NCI-H748 (cell line): ENCODE measurements at regions not wholly inside any gene's neighbourhood (a gene's known extent, or its start where the extent isn't known, plus 50 kb on each side); places are given as distances from the start of the nearest gene placed in this dataset.

Source experiments
- DNase-seq: peaks from one replicate; lab custom pipeline; 2025; ENCODE audit not compliant: unreplicated experiment; lab: John Stamatoyannopoulos, UW

DNA sequence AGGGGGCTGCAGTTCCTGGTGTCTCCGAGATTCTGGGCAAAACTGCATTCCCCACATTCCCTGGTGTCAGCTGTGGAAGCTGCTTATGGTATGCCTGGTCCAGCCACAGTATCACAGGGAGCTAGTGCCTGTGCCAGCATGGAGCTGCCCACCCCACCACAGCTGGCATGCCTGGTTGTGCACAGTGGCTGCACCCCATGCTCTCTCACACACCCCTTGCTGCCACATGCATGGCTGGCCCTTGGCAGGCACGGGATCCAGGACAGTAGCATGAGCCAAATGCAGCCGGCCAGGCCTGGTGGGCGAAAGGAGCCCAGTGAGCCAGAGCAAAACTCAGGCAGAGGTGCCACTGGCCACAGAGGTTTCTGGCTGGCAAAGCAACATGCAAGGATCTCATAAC is 418.0 kb upstream of the SPOCK3 start:
- DNase-seq: no peak

DNA sequence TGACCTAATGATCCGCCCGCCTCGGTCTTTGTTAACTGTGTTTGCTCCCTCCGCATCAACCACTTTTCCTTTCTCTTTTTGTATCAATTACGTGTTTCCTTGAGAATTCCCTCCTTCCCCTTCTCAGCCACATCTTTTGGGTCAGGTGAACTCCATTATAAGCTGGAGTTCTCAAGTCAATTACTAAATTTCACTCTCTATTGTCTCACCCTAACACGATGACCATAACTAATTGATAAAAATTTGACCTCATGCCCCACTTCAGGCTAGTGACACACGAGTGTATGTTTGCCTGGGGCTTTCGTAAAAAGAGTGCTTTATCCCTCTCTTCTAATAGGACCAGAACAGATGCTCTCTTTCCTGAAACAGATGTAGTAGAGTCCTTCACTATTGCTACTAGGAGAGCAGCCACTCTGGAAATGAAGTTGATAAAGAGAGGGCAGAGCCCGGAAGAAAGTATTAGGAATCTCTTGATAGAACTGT is 403.6 kb upstream of the ANXA10 start:
- DNase-seq: peak; percentile 61

DNA sequence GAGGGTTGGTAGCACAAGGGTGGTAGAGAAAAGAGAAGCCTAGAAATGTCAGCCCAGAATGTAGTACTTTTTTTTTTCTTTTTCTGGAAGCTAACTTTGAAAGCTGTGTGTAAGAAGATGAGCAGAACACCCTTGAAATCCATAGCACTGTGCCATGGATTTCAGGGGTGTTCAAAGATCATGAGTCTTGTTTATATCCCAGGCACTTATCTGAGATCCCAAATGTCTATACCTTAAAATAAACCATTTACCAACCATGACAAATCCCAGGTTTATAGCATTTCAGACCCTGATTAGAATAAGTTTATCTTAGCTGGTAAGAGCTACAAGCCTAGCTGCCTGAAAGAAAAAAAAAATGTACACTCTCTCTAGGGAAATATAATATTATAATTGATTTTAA is 389.9 kb upstream of the ANXA10 start:
- DNase-seq: no peak

DNA sequence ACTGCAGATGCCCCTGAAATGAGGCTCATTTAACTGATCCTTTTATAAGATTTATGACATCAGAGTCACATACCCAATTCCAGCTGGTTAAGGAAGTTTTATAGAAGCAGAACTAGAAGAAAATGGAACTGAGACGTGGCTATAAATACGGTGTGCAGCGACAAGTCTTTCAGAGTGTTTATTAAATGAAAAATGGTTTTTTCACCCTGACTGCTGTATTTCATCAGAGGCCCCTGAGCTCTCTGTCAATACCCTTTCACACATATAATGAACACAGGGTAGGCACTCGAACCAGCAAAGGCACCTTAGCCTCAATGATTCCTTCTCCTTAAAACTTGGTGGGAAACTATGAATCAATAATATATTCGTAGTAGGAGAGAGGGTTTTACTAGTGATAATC is 380.8 kb upstream of the ANXA10 start:
- no peak for DNase-seq

DNA sequence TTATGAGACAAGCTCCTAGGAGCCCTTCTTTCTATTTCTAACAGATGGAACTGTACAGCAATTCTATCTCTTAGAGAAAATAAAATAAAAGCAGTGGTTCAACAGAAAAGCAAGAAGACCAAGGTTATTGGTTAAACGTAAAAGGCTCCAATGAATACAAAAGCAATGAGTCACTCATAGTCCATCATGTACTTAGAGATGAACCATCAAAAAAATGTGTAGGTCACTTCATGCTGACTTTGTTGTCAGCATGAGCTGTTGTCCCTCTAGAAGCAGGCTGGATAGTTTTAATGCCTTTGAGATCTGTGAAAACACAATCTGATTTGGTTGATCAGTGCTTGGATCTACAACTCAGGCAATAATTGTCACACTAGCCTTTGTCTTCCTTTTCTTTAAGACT is 378.6 kb upstream of the ANXA10 start:
- no peak for DNase-seq

DNA sequence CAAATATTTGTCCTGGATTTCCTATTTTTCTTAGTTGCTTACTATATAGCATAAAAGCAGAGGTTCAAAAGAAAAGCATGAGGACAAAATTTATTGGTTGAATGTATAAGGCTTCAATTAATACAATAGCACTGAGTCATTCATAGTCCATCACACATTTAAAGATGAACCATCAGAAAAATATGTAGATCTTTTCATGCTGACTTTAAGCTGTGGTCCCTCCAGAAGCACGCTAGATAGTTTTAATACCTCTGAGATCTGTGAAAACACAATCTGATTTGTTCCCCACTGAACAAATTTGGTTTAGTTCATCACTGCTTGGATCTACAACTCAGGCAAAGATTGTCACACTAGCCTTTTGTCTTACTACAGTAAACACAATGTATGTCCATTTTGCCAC is 377.2 kb upstream of the ANXA10 start:
- no peak for DNase-seq

DNA sequence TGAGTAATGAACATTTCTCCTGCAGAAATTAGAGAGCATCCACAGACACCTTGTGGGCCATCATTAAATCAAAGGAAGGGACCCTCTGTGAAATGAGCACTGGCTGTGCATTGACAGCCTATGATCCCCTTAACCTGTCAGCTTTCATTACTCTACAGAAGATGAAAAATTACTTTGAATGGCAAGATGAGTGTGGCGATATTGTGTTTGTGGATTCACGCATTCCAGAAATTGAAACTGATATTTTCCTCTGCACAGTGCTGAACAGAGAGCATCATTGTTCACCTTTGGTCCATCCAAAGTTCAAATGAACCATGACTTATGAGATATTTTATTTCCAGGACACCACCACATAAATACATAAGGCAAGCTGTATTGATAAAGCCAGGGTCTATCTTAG is 374.8 kb upstream of the ANXA10 start:
- DNase-seq: no peak

DNA sequence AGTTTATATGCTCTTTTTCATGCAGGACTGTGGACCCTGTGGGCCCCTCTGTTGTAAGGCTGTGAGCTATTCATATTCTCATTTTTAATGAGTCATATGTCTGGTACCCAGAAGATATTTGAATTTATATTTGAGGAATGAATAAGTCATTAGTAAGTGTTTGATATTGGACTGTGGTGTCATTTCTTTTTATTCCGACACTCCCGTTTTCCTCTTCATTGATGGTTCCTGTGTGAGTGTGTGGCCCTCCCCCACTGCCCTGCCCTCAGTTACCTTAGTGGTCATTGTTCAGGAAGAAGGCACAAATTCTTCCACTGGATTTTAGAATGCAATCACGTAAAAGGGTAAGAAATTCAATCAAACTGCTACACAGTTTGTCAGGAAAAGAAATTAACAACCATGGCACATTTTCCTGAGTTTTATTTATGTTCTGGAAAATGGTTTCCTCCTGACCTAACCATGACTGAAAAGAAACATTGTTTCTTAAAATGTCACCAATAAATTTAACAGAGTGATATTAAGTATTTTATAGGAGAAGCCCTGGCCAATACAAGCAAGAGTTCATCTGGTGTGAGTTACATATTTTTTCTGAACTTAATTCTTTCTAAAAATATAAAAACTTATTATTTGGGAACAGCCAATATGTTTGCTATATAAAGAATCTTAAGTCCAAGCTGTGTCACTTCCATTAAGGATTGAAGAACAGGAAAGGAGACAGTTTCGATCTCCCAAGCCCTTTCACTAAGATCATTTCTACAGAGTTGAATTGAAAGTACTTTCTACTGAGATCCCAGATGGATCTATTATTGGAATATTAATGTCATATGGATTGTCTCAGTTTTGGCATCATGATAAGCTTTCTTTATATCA is 370.5 kb upstream of the ANXA10 start:
- no peak for DNase-seq

DNA sequence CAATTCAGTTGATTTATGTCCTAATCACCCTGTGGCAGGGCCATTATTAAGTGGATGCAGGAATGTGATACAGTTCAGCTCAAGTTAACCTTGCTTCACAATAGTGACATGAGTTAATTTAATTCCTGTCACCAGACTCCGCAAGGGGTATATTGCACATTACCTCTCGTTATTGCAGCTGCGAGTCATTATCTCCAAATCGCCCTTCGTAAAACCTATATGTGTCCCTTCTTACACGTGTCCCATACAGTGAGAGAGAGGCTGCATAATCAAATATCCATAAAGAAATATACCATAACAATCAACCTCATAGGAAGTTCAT is 369.9 kb upstream of the ANXA10 start:
- peak; percentile 0 for DNase-seq

DNA sequence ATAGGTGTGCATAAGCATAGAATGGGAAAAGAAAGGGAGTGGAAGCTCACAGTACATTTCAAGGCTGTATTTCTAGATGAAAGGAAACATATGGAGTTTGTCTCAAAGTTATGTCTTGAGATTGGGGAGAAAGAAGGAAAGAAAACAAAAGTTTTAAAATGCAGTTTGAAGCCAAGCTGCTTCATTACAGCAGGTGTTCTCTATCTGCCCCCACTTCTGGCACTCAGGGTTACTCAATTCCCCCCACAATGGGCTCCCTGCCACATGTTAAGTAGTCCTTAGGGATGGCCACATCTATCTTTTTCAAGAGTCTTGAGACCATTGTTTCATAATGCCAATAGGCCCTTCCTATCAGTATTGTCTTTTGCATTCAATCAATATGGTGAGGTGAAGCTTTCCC is 367.4 kb upstream of the ANXA10 start:
- DNase-seq: no peak

DNA sequence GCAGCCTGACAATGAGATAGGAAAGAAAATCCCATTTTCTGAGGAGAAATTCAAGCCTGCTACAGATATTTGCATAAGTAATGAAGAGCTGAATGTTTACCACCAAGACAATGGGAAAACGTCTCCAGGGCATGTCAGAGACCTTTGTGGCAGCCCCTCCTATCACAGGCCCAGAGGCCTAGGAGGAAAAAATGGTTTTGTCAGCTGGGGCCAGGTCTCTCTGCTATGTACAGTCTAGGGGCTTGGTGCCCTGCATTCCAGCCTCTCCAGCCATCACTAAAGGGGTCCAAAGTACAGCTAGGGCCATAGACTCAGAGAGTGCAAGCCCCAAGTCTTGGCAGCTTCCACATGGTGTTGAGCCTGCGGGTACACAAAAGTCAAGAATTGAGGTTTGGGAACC is 361.6 kb upstream of the ANXA10 start:
- no peak for DNase-seq

DNA sequence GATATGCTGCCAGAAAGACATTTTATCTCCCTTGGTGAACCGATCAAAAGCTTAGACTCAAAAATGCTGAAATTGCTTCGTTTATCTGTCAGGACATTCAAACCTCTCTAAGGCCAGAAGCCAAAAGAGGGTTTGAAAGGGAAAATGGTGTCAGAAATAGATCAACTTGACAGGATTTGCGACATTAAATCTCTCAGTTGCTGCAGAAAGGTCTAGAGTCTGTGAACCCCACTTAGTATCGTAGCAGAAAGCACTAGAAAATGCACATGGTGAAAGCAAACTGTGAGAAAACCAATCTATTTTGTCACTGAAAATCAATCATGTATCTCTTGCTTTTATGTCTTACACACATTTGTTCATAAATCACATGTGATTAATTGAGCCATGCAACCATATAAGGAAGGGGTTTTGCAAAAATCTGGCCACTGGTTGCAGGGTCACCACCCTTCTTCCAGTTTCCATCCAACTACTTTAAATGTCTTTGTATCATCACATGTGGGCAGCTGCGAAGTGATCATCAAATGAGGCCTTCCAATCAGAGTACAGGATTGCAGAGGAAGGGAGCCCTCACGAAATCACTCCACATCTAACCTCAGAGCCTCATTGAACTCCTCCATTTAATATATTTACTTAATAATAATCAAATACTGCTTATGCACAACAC is 347.2 kb upstream of the ANXA10 start:
- no peak for DNase-seq

DNA sequence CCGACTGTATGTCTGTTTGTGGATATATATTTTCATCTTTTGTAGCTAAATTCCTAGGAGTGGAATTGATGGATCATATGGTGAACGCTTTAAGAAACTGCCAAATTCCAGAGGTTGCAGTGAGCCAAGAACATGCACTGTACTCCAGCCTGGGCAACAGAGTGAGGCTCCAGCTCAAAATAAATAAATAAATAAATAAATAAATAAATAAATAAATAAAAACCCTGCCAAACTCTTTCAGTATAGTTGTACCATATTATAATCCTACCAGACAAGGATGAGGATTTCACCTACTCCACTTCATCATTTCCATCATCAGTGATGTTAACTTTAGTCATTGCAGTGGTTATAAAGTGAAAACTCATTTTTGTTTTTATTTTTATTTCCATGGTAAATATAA is 325.1 kb upstream of the ANXA10 start:
- no peak for DNase-seq

DNA sequence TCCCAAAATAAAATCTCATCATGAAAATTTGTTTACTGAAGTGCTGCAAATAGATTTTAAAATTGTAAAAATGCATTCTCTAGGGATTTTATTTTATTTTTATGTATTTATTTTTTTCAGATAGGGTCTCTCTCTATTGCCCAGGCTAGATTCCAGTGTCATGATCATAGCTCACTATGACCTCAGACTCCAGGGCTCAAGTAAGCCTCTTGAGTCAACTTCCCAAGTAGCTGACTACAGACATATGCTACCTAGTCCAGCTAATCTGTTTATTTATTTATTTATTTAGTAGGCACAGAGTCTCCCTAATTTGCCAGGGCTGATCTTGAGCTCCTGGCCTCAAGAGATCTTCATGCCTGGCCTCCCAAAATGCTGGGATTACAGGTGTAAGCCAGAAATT is 317.7 kb upstream of the ANXA10 start:
- no peak for DNase-seq

DNA sequence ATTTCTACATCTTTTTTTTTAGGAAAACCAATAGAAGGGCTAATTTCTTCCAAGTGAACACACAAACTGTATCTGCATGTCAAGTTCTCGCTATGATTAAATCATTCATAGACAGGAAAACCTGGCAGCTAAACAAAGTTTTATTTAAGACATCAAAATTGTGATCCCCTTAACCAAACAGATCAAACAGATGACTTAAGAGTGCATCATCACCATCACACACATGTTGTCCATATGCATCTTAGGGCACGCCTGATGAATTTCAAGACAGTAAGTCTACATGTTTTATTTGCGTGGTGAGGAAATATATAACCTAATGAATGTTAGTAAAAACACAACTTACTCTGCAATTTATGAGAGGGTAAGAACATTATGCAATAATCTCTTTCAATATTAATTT is 317.0 kb upstream of the ANXA10 start:
- DNase-seq: no peak

DNA sequence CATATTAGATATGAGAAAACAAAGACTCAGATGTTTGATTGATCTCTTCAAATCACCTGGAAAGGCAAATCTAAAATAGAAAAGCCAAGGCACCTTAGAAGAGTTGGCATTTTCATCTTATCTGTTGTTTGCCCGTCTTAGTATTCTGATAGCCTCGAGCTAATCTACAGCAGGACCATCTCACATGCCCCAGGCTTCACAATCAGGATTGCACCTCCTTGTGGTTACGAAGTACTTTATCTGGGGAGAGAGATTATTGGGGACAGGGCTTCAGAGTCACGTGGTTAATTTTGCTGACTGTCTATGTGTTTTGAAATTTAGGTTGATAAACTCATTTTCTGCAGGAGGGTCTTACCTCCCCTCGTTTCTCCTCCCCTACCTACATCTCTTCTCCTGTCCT is 313.1 kb upstream of the ANXA10 start:
- no peak for DNase-seq

DNA sequence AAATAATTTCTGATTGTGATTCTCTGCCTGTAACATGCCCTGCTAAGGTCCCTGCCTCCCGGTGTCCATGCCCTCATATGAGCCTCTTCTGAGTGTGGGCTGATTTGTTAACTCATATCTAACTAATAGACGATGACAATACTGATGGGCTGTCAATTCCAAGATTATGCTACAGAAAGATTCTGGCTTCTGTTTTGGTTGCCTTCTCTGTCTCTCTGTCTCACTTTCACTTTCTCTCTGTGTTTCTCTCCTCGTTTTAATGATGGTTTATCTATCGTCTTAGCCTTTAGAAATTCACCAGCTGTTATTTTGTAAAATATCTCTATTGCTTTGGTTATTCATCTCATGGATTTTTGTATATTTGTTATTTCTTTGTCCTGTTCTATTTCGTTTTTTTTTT is 312.5 kb upstream of the ANXA10 start:
- DNase-seq: no peak

DNA sequence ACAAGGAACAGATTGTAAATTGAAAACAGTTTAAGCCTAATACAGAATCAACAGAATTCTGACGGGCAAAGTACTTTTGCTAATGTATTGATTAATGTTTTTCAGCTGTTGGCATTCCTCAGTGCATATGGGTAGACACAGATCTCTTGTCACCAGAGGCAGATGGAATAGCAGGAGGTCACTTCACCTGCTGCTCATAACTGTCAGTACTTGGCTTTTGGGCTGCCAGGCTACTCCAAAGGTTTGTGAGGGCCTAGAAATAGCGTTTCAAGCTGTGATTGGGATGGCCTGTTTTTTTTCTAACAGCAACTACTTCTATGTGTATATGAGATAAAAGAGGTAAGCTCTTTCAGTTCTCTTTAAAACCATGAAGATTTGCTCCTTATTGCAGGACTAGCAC is 307.5 kb upstream of the ANXA10 start:
- no peak for DNase-seq

DNA sequence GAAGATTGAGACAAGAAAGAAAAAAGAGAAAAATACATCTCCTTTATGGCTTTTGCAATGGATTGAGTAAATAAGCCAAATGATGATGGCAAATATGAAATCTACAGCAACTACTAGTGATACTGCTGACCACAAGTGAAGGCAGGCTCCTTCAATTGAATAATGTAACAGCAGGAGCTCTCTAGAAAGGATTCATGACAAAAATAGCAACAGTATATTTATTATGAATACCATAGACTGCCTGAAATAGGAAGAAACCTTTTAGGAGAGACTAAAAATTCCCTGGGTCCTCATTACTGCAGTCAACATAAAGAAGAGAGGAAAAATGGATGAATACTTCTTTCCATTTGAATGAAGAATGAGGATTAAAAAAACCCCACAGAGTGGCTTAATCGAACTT is 306.8 kb upstream of the ANXA10 start:
- DNase-seq: no peak

DNA sequence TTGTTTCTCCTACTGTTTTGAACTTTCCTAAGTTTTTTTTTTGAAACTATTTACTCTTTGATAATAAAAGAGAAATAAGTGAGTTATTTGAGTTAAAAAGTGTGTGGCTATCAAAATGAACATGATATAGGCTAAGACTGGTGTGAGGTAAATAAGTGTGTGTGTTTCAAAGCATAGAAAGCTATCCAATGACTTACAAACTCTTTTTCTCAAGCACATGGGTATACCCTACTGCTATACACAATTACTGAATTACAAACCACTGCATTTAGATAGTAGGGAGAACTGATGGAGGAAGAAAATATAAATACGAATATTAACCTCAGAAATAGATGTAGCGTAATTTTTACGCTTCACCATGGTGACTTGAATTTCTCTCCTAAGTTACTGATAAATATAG is 305.8 kb upstream of the ANXA10 start:
- no peak for DNase-seq

DNA sequence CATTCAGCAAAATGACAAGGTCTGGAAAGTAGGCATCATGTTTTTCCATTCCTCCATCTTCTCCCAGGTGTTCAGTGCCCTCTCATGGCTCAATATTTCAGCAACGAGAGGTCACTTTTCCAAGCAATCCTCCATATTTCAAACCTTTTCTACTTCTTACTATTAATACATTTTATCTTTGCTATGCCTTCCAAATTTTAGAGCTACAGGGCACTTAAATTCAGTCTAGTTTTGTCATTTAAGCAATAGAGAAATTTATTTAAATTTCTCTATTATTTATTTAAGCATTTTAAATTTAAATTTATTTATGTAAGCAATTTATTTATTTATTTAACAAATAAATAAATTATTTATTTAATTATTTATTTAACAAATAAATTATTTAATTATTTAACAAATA is 305.1 kb upstream of the ANXA10 start:
- DNase-seq: no peak

DNA sequence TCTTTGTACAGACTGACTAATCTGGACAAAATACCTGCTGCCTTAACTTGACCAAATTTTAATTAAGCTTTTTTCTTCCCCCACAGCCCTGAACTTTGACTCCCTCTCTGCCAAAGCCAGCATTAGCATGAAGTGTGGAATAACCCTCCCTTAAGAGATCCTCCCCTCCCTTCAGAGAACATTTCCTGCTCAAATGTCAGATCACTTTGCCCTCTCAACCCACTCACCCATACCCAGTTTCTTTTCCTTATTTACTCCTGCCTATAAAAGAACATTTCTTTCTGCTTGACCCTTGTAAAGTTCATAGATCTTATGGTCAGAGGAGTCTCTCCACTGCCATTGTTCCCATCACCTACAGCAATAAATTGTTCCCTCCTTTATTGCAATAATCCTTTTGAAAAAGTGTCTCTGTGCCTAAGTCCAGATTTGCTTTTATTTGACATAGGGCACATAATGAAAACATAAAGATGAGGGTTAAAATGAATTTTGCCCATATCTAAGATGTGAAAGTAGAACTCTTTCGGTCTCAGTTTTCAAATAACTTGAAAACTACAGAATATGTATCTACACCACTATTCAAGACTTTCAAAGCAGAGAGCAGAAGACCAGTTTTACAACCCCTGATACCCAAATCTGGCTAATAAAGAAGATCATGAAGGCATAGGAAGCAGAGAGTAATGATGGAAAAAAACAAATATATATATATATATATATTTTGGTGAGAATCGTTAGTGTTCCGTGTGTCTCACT is 289.7 kb upstream of the ANXA10 start:
- DNase-seq: no peak
